ENCODE measurements at regions not wholly inside any gene's neighbourhood (a gene's known extent, or its start where the extent isn't known, plus 50 kb on each side); places are given as distances from the start of the nearest gene placed in this dataset.

DNA sequence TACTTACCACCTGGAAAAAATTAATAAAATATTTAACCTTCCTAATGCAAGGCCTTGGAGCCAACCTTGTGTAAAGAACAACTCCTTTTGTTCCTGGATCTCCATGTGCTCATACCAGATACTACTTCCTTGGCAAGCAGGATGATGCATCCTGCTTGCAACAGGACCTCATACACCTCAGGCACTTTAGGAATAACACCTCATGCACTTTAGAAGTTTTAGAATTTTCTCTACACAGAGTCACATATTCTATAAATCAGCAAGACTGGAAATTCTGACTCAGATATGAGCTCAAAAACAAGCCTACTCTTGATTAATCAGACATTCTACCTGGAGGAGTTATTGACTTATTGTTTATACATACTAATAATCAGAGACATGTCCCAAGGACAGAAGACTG lies 209.6 kb upstream of the CDH10 start:
- Mint-ChIP-seq H3K4me3 (ENCODE audit: unreplicated experiment) (no peak overlapping the region), H3K4me1 (ENCODE audit: unreplicated experiment) (peaks cover 3% of the 10 kb centered on the region), H3K9me3 (ENCODE audit: unreplicated experiment) (no peaks in the 10 kb centered on the region), H3K27ac (ENCODE audit: unreplicated experiment) (no peak overlapping the region), H3K27me3 (ENCODE audit: unreplicated experiment) (no peaks in the 10 kb centered on the region), H3K36me3 (ENCODE audit: low read depth, unreplicated experiment) (no peaks in the 10 kb centered on the region)
- no peak for TF ChIP-seq CTCF (IDR thresholded peaks at IDR 0.05; ENCODE audit: unreplicated experiment)
- DNase-seq (ENCODE audit: low spot score), result no peak

DNA sequence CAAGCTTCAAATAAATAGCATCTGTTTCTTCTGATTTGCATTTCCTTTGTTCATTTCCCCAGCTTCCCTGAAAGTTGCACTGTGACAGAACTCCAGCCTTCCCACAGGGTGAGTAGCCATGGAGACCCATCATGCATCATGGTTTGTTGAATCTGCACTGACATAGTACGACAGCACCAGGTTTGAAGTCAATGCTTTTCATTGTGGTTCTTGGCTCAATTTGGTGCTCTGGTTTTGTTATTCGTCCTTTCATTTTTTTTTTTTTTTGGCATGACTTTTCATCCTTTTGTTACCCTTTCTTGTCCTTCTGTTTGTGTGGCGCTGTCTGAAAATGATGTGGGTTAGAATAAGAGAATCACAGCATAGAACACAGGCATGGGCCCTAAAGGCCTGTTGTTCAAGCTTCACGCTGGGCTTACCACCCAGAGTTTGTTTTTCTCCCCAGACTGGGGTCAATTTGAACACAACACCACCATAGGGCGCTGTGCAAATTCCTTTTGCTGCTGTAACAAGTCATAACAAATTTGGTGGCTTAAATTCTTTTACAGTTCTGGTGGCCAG lies 206.2 kb upstream of the CDH10 start:
- no peak overlapping the region for H3K4me3 Mint-ChIP-seq (ENCODE audit: unreplicated experiment)

DNA sequence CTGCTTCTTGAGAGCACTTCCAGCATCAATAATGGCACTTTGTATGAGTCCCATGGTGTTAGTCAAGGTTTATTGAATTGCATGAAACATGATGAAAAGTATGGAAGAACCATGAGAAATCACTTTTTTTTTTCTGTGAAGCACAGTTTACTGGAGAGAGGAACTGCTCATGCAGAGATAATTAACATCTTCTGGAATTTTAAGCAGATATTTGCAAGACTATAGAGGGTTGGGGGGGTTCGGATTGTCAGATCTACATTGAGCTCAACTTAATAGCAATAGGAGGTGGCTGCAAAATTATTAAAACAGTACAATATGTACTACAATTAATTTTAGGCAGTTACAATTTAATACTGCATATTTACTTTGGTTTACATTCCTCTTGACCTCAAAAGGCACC lies 204.4 kb upstream of the CDH10 start:
- no peak for TF ChIP-seq CTCF (IDR thresholded peaks at IDR 0.05; ENCODE audit: unreplicated experiment)
- peaks cover 5% of the 10 kb centered on the region for H3K4me1 Mint-ChIP-seq (ENCODE audit: unreplicated experiment)
- no peaks in the 10 kb centered on the region for H3K27me3 Mint-ChIP-seq (ENCODE audit: unreplicated experiment)
- H3K36me3 Mint-ChIP-seq (ENCODE audit: low read depth, unreplicated experiment), result no peaks in the 10 kb centered on the region
- DNase-seq (ENCODE audit: low spot score), result no peak
- H3K4me3 Mint-ChIP-seq (ENCODE audit: unreplicated experiment), result no peak overlapping the region
- no peaks in the 10 kb centered on the region for H3K9me3 Mint-ChIP-seq (ENCODE audit: unreplicated experiment)
- H3K27ac Mint-ChIP-seq (ENCODE audit: unreplicated experiment), result no peak overlapping the region

More for the DNA sequence above, 206.2 kb upstream of the CDH10 start:
- peaks cover 3% of the 10 kb centered on the region for H3K4me1 Mint-ChIP-seq (ENCODE audit: unreplicated experiment)
- H3K9me3 Mint-ChIP-seq (ENCODE audit: unreplicated experiment), result no peaks in the 10 kb centered on the region
- DNase-seq (ENCODE audit: low spot score), result no peak
- H3K27me3 Mint-ChIP-seq (ENCODE audit: unreplicated experiment), result no peaks in the 10 kb centered on the region
- no peak for TF ChIP-seq CTCF (IDR thresholded peaks at IDR 0.05; ENCODE audit: unreplicated experiment)
- H3K36me3 Mint-ChIP-seq (ENCODE audit: low read depth, unreplicated experiment), result no peaks in the 10 kb centered on the region
- no peak overlapping the region for H3K27ac Mint-ChIP-seq (ENCODE audit: unreplicated experiment)

DNA sequence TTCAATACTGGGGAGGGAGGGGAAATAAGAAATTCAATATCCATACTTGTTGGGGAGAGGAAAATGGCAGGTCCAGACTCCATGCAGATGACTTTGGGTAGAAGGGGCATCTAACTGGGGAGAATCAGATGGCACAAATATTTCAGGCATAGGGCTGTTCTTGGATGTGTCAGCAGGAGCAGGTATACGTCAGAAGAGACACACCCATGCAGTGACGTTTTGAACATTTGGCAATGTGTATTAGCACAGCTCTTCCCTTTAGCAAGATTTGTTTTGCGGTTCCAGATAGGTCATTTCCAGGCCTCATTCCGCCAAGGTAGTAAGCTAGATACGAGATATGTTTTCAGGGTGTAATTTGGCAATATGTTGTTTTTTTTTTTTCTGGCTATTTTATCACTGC lies 187.2 kb upstream of the CDH10 start:
- no peak overlapping the region for H3K4me3 Mint-ChIP-seq (ENCODE audit: unreplicated experiment)
- no peaks in the 10 kb centered on the region for H3K27me3 Mint-ChIP-seq (ENCODE audit: unreplicated experiment)
- no peaks in the 10 kb centered on the region for H3K9me3 Mint-ChIP-seq (ENCODE audit: unreplicated experiment)
- no peaks in the 10 kb centered on the region for H3K36me3 Mint-ChIP-seq (ENCODE audit: low read depth, unreplicated experiment)
- H3K27ac Mint-ChIP-seq (ENCODE audit: unreplicated experiment), result no peak overlapping the region
- no peak for TF ChIP-seq CTCF (IDR thresholded peaks at IDR 0.05; ENCODE audit: unreplicated experiment)
- peaks cover 7% of the 10 kb centered on the region for H3K4me1 Mint-ChIP-seq (ENCODE audit: unreplicated experiment)
- no peak for DNase-seq (ENCODE audit: low spot score)

GRCh38 chr5:24823625-24824024 lies 178.8 kb upstream of the CDH10 start:
- H3K27ac Mint-ChIP-seq (ENCODE audit: unreplicated experiment), result no peak overlapping the region
- no peak for DNase-seq (ENCODE audit: low spot score)

More at GRCh38 chr5:24823625-24824024, 178.8 kb upstream of the CDH10 start:
- Mint-ChIP-seq H3K4me1 (ENCODE audit: unreplicated experiment) (no peaks in the 10 kb centered on the region), H3K4me3 (ENCODE audit: unreplicated experiment) (no peak overlapping the region), H3K9me3 (ENCODE audit: unreplicated experiment) (no peaks in the 10 kb centered on the region), H3K36me3 (ENCODE audit: low read depth, unreplicated experiment) (no peaks in the 10 kb centered on the region), H3K27me3 (ENCODE audit: unreplicated experiment) (no peaks in the 10 kb centered on the region)
- TF ChIP-seq CTCF (IDR thresholded peaks at IDR 0.05; ENCODE audit: unreplicated experiment), result no peak
